ENCODE measurements at regions not wholly inside any gene's neighbourhood (a gene's known extent, or its start where the extent isn't known, plus 50 kb on each side); places are given as distances from the start of the nearest gene placed in this dataset.

GRCh38 chr3:150218236-150218635 lies 189.9 kb upstream of the TSC22D2 start:
- Histone ChIP-seq H3K9me3 (replicated peaks; ENCODE audit: control insufficient read depth, insufficient read depth, low read length) (no peaks in the 10 kb centered on the region; the same call in 2 of the 3 replicates), H4K20me1 (ENCODE audit: control insufficient read depth, insufficient read depth) (no peaks in the 10 kb centered on the region), H3K79me2 (ENCODE audit: control insufficient read depth, insufficient read depth, low read length) (no peaks in the 10 kb centered on the region), H3K27ac (ENCODE audit: control insufficient read depth, insufficient read depth) (no peak overlapping the region), H3K36me3 (ENCODE audit: control insufficient read depth in 2 of 2, insufficient read depth in 2 of 2, low read length in 1 of 2) (no peaks in the 10 kb centered on the region), H2AFZ (ENCODE audit: control insufficient read depth, low read depth, low read length) (no peak overlapping the region), H3K27me3 (replicated peaks in 1 of 2; ENCODE audit: control insufficient read depth in 2 of 2, insufficient read depth in 2 of 2, low read length in 1 of 2) (no peaks in the 10 kb centered on the region; a peak in 1 of 4 replicates), H3K9ac (ENCODE audit: control insufficient read depth, insufficient read depth, low read length) (no peak overlapping the region), H3K4me3 (no peak overlapping the region), H3K4me2 (ENCODE audit: control insufficient read depth, insufficient read depth) (no peak overlapping the region), H3K4me1 (ENCODE audit: control insufficient read depth, insufficient read depth, low read length) (no peaks in the 10 kb centered on the region)
- BruUV-seq (replicated peaks), result no TSS peak
- CTCF ChIA-PET, result interaction anchor here (0.6 to 5.4 kb wide), 8 partner anchors 12 to 378 kb away, joined by 3 to 66 read pairs (median 3); no protein-coding TSS in a partner anchor
- in situ Hi-C loops (cut with MboI), result loop anchor here (5.0 kb wide), 1 partner anchor 251 kb away; no protein-coding TSS in a partner anchor
- SMC1A ChIA-PET (ENCODE audit: uncharacterized antibody, unreplicated experiment), result interaction anchor here (1.1 kb wide), 1 partner anchor 281 kb away, joined by 4 read pairs; no protein-coding TSS in a partner anchor
- POLR2A ChIA-PET, result no interaction called here
- ATAC-seq, result no peak
- 51% methylated on average over 4 of the region's 4 CpGs for WGBS (ENCODE audit: insufficient coverage, insufficient replicate concordance, low lambda C conversion rate, missing lambda C conversion rate)
- intact Hi-C loops (cut with micrococcal nuclease; ENCODE audit: unreplicated experiment), result no loop called here
- RAD21 ChIA-PET (ENCODE audit: unreplicated experiment), result interaction anchor here (1.1 to 1.6 kb wide), 3 partner anchors 251 to 452 kb away, joined by 3 to 6 read pairs (median 3); no protein-coding TSS in a partner anchor
- no peak for DNase-seq (ENCODE audit: low read depth, low spot score)
- no peak for TF ChIP-seq DPF2 (IDR thresholded peaks at IDR 0.05)
- no peak for TF ChIP-seq IKZF2 (IDR thresholded peaks at IDR 0.05)
- TF ChIP-seq NBN (IDR thresholded peaks at IDR 0.05), result no peak
- TF ChIP-seq LARP7 (IDR thresholded peaks at IDR 0.05), result no peak
- TF ChIP-seq HDAC2 (IDR thresholded peaks at IDR 0.05), result no peak
- no peak for TF ChIP-seq SIN3A (IDR thresholded peaks at IDR 0.05; ENCODE audit: low read depth, low read length)
- TF ChIP-seq NR2F1 (conservative IDR thresholded peaks at IDR 0.05), result no peak
- TF ChIP-seq ELK1 (IDR thresholded peaks at IDR 0.05; ENCODE audit: low read depth, low read length), result no peak
- TF ChIP-seq POLR2AphosphoS5 (IDR thresholded peaks at IDR 0.05; ENCODE audit: low read length), result no peak
- no peak for TF ChIP-seq NFYA (IDR thresholded peaks at IDR 0.05; ENCODE audit: borderline replicate concordance, low read depth, low read length)
- no peak for TF ChIP-seq CEBPZ (IDR thresholded peaks at IDR 0.05; ENCODE audit: low read depth, low read length)
- TF ChIP-seq BRCA1 (IDR thresholded peaks at IDR 0.05; ENCODE audit: low read depth, low read length), result no peak
- no peak for TF ChIP-seq ETV6 (conservative IDR thresholded peaks at IDR 0.05 in 1 of 2, IDR thresholded peaks at IDR 0.05 in 1 of 2; ENCODE audit: borderline replicate concordance in 1 of 2, low read depth in 1 of 2)
- TF ChIP-seq SIX5 (IDR thresholded peaks at IDR 0.05; ENCODE audit: low read depth, low read length, severe bottlenecking), result no peak
- TF ChIP-seq SREBF2 (IDR thresholded peaks at IDR 0.05; ENCODE audit: low read length), result no peak
- no peak for FAIRE-seq
